HG03521 (cell line): ENCODE measurements at regions not wholly inside any gene's neighbourhood (a gene's known extent, or its start where the extent isn't known, plus 50 kb on each side); places are given as distances from the start of the nearest gene placed in this dataset.

ENCODE experiments used
- ATAC-seq: cut with Tn5 transposase; IDR thresholded peaks from one replicate; pipeline ENCODE4 v1.9.1; 2021; ENCODE audit warnings: mild to moderate bottlenecking, moderate library complexity; ENCODE audit not compliant: unreplicated experiment

DNA sequence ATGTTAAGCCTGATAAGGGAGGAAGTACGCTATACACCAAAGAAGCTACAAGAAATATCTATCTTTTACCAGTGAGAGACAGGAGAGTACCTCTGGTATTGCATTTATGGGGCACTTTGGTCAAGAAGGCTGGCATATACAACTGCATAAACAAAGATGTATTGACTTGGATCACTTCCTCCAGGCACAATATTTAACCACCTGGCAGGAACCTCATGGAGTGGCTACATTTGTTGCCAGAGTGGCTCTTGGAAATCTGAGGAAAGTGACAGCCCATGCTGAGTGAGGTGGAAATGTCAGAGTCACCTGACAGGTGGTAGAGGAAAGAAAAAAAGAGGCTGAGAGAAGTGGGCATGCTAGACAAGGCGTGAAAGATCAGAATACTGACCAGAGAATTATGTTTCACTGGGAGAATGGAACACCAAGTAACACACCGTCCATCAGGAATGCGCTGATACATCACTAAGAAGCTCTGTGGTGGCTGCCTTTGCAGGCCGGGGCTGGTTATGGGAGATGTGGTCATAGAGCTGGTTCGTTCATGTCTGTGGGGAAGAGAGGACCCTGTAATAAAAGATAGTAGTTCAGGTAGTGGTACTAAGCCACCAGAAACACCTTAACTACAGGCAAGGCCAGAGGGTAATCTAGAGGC is 61.4 kb upstream of the UFL1 start:
- no peak for ATAC-seq

DNA sequence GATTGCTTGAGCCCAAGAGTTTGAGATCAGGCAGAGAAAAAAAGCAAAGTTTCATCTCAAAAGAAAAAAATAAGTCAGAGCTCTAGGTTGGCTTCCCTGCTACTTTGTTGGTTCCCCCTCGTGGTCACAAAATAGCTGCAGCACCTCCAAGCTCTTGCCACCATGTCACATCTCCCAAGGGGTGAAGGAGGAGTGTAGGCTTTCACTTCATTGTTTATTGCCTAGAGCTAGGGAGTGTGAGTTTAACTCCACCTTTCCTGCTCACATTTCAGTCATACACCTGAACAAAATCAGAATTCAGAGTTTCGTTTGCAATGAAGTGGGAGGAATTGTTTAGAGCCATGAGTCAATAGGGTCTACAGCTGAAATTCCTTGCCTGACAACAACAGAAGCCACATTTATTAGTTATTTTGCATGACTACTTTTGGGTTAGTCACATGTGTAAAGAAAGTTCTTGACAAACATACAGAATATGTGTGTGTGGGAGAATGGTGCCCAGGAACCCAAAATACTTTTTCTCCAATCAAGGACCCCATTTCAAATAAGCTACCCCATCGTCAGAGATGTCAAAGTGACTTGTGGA is 56.2 kb upstream of the UFL1 start:
- peak; percentile 38 for ATAC-seq

DNA sequence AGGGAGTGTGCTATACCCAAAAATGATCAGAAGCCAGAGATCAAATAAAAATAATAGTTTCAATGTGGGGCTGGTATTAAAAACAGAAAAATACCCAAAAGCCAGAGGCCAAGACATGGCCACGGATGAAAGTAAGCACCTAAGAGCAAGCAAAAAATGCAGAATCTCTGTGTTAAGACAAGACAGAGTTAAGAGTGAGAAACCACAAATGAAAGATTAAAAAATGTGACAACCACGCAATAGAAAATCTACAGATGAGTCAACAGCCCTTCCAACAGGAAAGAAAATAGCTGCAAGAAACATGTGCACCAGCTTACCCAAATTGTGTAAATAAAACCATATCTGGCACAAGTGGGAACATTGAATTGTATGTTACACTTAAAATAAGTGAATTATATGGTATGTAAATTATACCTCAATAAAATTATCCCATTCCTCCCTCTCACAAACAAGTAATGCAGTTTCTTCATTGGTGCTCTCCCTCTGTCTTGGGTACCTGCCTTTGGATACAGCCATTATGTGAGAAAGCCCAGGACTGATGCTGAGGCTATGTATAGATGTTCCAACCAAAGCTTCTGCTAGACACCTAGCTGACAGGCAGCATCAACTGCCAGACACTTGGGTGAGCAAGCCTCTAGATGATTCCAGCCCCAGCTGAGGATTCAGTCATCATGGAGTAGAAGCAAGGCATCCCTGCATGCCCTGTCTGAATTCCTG is 55.3 kb upstream of the UFL1 start:
- no peak for ATAC-seq

DNA sequence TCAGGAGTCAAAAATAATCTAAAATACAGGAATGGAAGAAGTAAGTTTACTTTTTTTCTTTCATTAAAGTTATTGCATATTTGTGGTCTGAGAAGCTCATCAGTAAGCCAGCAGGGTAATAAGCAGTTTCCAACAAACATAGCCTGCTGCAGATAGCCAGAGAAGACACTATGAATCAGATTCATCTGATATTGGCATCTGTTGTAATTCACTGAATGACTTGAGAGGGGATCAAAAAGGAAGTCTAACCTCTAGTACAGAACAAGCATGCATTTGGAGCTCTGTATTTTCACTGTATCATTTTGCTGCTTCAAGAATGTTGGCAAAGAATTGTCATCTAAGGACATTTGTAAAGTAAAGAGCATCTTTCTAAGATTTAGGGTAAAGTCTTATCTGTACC is 53.8 kb upstream of the UFL1 start:
- ATAC-seq: no peak

DNA sequence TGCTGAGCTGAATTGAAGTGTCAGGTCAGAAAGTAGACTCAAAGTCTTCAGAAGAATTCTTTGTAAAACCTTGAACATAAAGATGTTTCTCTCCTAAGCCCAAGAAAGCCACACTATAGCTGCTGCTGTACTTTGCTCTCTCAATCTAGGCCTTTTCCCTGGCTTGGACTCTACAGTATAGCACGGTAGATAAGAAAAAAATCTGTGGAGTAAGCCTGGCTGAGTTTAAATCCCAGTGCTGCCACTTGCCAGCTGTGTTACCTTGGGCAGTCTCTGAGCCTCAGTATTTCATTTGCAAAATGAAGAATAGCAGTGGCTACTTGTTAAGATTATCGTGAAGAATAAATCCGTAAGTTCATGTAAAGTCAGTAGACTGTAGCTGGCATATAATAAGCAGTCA is 53.3 kb upstream of the UFL1 start:
- no peak for ATAC-seq

DNA sequence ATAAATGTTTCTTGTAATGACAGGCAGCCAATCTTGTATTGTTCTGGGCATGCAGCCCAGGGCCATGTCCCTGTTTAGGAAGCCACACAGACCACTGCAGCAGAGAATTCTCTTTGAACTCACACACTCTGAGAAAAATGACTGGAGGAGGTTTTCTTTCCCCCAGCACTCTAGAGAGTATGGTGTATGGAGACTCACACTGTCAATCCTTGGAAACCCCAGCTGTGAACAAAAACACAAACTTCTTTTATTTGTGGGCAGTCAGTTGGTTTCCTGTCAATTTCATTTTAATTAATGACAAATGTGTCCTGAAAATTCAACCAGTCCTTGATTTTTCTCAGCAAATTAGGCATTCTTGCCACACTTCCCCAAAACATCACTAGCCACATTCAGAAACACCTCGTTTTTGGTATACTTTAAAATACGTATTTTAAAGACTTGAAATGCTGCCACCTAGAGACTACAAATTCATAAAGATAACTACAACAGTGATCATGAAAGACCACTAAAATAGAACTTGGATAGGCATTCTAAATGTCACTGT is 52.9 kb upstream of the UFL1 start:
- no peak for ATAC-seq

- no peak for ATAC-seq
These were observed 52.3 kb upstream of the UFL1 start for GRCh38 chr6:96469312-96469711.

GRCh38 chr6:96470296-96470695 is 51.3 kb upstream of the UFL1 start:
- ATAC-seq: no peak
